ENCODE measurements at regions not wholly inside any gene's neighbourhood (a gene's known extent, or its start where the extent isn't known, plus 50 kb on each side); places are given as distances from the start of the nearest gene placed in this dataset.

DNA sequence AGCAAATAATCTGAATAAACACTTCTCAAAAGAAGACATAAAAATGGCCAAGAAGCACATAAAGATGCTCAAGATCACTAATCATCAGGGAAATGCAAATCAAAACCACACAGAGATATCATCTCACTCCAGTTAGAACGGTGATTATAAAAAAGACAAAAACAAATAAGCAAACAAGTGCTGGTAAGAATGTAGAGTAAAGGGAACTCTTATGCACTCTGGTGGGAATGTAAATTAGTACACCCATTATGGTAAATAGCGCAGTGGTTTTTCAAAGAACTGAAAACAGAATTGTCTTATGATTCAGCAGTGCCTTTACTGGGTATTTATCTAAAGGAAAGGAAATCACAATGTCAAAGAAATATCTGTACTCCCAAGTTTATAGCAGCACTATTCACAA is 343.2 kb downstream of the HAPSTR1 start:
- TF ChIP-seq, protein P1, sequence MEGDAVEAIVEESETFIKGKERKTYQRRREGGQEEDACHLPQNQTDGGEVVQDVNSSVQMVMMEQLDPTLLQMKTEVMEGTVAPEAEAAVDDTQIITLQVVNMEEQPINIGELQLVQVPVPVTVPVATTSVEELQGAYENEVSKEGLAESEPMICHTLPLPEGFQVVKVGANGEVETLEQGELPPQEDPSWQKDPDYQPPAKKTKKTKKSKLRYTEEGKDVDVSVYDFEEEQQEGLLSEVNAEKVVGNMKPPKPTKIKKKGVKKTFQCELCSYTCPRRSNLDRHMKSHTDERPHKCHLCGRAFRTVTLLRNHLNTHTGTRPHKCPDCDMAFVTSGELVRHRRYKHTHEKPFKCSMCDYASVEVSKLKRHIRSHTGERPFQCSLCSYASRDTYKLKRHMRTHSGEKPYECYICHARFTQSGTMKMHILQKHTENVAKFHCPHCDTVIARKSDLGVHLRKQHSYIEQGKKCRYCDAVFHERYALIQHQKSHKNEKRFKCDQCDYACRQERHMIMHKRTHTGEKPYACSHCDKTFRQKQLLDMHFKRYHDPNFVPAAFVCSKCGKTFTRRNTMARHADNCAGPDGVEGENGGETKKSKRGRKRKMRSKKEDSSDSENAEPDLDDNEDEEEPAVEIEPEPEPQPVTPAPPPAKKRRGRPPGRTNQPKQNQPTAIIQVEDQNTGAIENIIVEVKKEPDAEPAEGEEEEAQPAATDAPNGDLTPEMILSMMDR (IDR thresholded peaks at IDR 0.05), result no peak
- TF ChIP-seq EP300 (IDR thresholded peaks at IDR 0.05; ENCODE audit: low read depth), result no peak
- no peak for TF ChIP-seq POLR2AphosphoS5 (IDR thresholded peaks at IDR 0.05)
- no peak for TF ChIP-seq POLR2A (IDR thresholded peaks at IDR 0.05)
